Neural cell (in vitro differentiated cells): ENCODE measurements at regions not wholly inside any gene's neighbourhood (a gene's known extent, or its start where the extent isn't known, plus 50 kb on each side); places are given as distances from the start of the nearest gene placed in this dataset.

Source experiments
- H2AFZ ChIP-seq: fragments of 200-600, 300-800 bp; sonication (generic), shearing (Covaris generic); 2 replicates; pipeline ENCODE4 v1.6.0; 2014; ENCODE audit warnings: low read depth, mild to moderate bottlenecking, antibody characterized with exemption, low read length, moderate library complexity
- H3F3A ChIP-seq: fragments of 200-600 bp; shearing (Covaris generic); 2 replicates; pipeline ENCODE4 v1.6.1; 2016; ENCODE audit warnings: mild to moderate bottlenecking, moderate library complexity, mixed read lengths, antibody characterized with exemption, low read length; ENCODE audit not compliant: insufficient read depth, poor library complexity, severe bottlenecking
- H3K27ac ChIP-seq: fragments of 200-600, 300-800 bp; sonication (generic), shearing (Covaris generic); 2 replicates; pipeline ENCODE4 v1.5.1; 2014; ENCODE audit warnings: mild to moderate bottlenecking, low read length, moderate library complexity
- H3K27me3 ChIP-seq: fragments of 300-800, 200-600 bp; sonication (generic), shearing (Covaris generic); 2 replicates; pipeline ENCODE4 v1.6.0; 2014; ENCODE audit warnings: mild to moderate bottlenecking, low read depth, low read length, moderate library complexity; ENCODE audit not compliant: insufficient read depth
- H3K36me3 ChIP-seq: fragments of 300-800, 200-600 bp; sonication (generic), shearing (Covaris generic); 2 replicates; pipeline ENCODE4 v1.5.1; 2014; ENCODE audit warnings: mild to moderate bottlenecking, antibody characterized with exemption, low read length, moderate library complexity; ENCODE audit not compliant: insufficient read depth
- H3K4me2 ChIP-seq: fragments of 300-800, 200-600 bp; sonication (generic), shearing (Covaris generic); 2 replicates; pipeline ENCODE4 v1.6.0; 2014; ENCODE audit warnings: mild to moderate bottlenecking, low read length
- H3K4me3 ChIP-seq: fragments of 300-800, 200-600 bp; sonication (generic), shearing (Covaris generic); 2 replicates; pipeline ENCODE4 v1.5.1; 2014; ENCODE audit warnings: mild to moderate bottlenecking, low read length, moderate library complexity
- H3K79me2 ChIP-seq: fragments of 200-600 bp; shearing (Covaris generic); replicated peaks from 2 replicates; pipeline ENCODE4 v1.6.0; 2014; ENCODE audit warnings: mild to moderate bottlenecking, low read length, moderate library complexity; ENCODE audit not compliant: insufficient read depth
- H3K9ac ChIP-seq: fragments of 300-800, 200-600 bp; sonication (generic), shearing (Covaris generic); 2 replicates; pipeline ENCODE4 v1.6.1; 2016; ENCODE audit warnings: mild to moderate bottlenecking, low read length, mixed read lengths
- H3K9me2 ChIP-seq: fragments of 200-600 bp; shearing (Covaris generic); 2 replicates; pipeline ENCODE4 v1.6.1; 2016; ENCODE audit warnings: mild to moderate bottlenecking, low read length, mixed read lengths; ENCODE audit not compliant: insufficient read depth
- H3K9me3 ChIP-seq: fragments of 200-600, 300-800 bp; sonication (generic), shearing (Covaris generic); 2 replicates; pipeline ENCODE4 v1.6.1; 2016; ENCODE audit warnings: mild to moderate bottlenecking, mixed run types, low read length, moderate library complexity, mixed read lengths
- H4K20me1 ChIP-seq: fragments of 200-600 bp; shearing (Covaris generic); 2 replicates; pipeline ENCODE4 v1.6.1; 2016; ENCODE audit warnings: mild to moderate bottlenecking, mixed run types; ENCODE audit not compliant: insufficient read depth
- EP300 ChIP-seq: fragments of 450-650 bp; conservative IDR thresholded peaks from 2 replicates; pipeline ENCODE4 v1.6.1; 2014; ENCODE audit warnings: antibody characterized with exemption, mild to moderate bottlenecking, moderate library complexity; ENCODE audit not compliant: poor library complexity, severe bottlenecking
- EZH2 ChIP-seq: fragments of 200-600, 300-800 bp; shearing (Covaris generic), sonication (generic); IDR thresholded peaks from 2 replicates; pipeline ENCODE4 v1.6.1; 2014; ENCODE audit warnings: antibody characterized with exemption, low read length, borderline replicate concordance, mild to moderate bottlenecking; ENCODE audit not compliant: insufficient read depth, poor library complexity, severe bottlenecking
- MXI1 ChIP-seq: fragments of 450-650 bp; conservative IDR thresholded peaks from 2 replicates; pipeline ENCODE4 v1.6.1; 2014; ENCODE audit warnings: antibody characterized with exemption, mild to moderate bottlenecking; ENCODE audit not compliant: poor library complexity, severe bottlenecking
- POLR2AphosphoS5 ChIP-seq: IDR thresholded peaks from 2 replicates; pipeline ENCODE4 v1.6.1; 2012
- RAD21 ChIP-seq: fragments of 450-650 bp; conservative IDR thresholded peaks from 2 replicates; pipeline ENCODE4 v1.6.1; 2014; ENCODE audit warnings: antibody characterized with exemption, mild to moderate bottlenecking, moderate library complexity
- SMC3 ChIP-seq: fragments of 450-650 bp; conservative IDR thresholded peaks from 2 replicates; pipeline ENCODE4 v1.6.1; 2014; ENCODE audit warnings: antibody characterized with exemption, mild to moderate bottlenecking, moderate library complexity; ENCODE audit not compliant: poor library complexity
- TAF1 ChIP-seq: IDR thresholded peaks from 2 replicates; pipeline ENCODE4 v1.6.1; 2012; ENCODE audit warnings: low read depth
- TF ChIP-seq, protein P1 (sequence below): fragments of 450-650 bp; IDR thresholded peaks from 2 replicates; pipeline ENCODE4 v1.5.1; 2014; ENCODE audit warnings: antibody characterized with exemption, mild to moderate bottlenecking, moderate library complexity; ENCODE audit not compliant: poor library complexity, severe bottlenecking
- TF ChIP-seq, protein P2 (sequence below): IDR thresholded peaks from 2 replicates; pipeline ENCODE4 v1.6.1; 2012; ENCODE audit warnings: borderline replicate concordance

DNA sequence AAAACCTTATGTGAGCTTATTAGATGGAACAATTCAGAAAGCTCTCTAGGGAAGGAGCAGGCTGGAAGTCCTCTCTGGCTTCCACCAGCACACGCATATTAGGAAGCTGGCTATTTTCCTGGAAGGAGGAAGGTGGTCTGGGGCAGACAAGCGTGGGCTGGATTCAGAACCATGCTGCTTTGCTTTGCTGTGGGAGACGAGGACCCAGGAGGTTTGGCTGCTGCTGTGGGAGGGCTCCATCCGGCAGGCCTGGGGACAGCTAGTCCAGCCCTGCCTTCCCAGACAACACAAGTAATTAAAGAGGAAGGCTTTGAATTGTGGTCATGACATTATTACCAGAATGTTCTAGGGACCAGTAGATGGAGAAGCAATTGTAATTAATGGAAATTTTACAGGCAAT lies 238.8 kb upstream of the MYT1L start:
- TF ChIP-seq TAF1 = no peak
- TF ChIP-seq MXI1 = no peak
- no peak for TF ChIP-seq RAD21
- no peak for TF ChIP-seq EP300
- TF ChIP-seq, protein P1, sequence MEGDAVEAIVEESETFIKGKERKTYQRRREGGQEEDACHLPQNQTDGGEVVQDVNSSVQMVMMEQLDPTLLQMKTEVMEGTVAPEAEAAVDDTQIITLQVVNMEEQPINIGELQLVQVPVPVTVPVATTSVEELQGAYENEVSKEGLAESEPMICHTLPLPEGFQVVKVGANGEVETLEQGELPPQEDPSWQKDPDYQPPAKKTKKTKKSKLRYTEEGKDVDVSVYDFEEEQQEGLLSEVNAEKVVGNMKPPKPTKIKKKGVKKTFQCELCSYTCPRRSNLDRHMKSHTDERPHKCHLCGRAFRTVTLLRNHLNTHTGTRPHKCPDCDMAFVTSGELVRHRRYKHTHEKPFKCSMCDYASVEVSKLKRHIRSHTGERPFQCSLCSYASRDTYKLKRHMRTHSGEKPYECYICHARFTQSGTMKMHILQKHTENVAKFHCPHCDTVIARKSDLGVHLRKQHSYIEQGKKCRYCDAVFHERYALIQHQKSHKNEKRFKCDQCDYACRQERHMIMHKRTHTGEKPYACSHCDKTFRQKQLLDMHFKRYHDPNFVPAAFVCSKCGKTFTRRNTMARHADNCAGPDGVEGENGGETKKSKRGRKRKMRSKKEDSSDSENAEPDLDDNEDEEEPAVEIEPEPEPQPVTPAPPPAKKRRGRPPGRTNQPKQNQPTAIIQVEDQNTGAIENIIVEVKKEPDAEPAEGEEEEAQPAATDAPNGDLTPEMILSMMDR = no peak
- TF ChIP-seq SMC3 = no peak
- TF ChIP-seq, protein P2, sequence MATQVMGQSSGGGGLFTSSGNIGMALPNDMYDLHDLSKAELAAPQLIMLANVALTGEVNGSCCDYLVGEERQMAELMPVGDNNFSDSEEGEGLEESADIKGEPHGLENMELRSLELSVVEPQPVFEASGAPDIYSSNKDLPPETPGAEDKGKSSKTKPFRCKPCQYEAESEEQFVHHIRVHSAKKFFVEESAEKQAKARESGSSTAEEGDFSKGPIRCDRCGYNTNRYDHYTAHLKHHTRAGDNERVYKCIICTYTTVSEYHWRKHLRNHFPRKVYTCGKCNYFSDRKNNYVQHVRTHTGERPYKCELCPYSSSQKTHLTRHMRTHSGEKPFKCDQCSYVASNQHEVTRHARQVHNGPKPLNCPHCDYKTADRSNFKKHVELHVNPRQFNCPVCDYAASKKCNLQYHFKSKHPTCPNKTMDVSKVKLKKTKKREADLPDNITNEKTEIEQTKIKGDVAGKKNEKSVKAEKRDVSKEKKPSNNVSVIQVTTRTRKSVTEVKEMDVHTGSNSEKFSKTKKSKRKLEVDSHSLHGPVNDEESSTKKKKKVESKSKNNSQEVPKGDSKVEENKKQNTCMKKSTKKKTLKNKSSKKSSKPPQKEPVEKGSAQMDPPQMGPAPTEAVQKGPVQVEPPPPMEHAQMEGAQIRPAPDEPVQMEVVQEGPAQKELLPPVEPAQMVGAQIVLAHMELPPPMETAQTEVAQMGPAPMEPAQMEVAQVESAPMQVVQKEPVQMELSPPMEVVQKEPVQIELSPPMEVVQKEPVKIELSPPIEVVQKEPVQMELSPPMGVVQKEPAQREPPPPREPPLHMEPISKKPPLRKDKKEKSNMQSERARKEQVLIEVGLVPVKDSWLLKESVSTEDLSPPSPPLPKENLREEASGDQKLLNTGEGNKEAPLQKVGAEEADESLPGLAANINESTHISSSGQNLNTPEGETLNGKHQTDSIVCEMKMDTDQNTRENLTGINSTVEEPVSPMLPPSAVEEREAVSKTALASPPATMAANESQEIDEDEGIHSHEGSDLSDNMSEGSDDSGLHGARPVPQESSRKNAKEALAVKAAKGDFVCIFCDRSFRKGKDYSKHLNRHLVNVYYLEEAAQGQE = no peak
- no peak for TF ChIP-seq POLR2AphosphoS5
- TF ChIP-seq EZH2 = no peak

DNA sequence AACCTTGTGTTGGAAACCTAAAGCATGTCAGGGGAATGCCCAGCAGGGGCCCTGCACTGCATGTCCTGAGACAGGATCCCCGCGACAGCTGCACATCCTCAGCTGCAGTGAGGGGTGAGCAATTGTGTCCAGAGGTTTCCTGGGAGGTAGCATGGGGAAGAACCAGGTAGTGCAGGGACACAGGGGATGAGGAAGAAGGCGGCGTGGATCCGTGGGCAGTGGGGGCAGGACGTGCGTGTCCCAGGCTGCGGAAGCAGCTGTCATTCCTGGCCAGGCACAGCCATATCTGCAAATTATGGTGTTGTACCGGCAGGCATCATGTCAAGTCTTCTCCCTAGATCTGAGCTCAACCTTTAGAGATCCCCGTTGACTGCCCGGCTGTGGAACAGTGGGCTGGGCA lies 238.2 kb upstream of the MYT1L start:
- Histone ChIP-seq H3K9ac (no peak overlapping the region), H3K36me3 (no peaks in the 10 kb centered on the region), H3K27ac (no peak overlapping the region), H3K4me2 (no peak overlapping the region), H3K27me3 (no peaks in the 10 kb centered on the region), H3F3A (no peaks in the 10 kb centered on the region), H2AFZ (no peak overlapping the region), H3K4me3 (no peak overlapping the region), H4K20me1 (no peaks in the 10 kb centered on the region), H3K9me2 (no peaks in the 10 kb centered on the region), H3K79me2 (no peaks in the 10 kb centered on the region), H3K9me3 (no peaks in the 10 kb centered on the region)
- TF ChIP-seq SMC3 = no peak
- TF ChIP-seq, protein P2 = no peak
- no peak for TF ChIP-seq EZH2
- TF ChIP-seq MXI1 = no peak
- TF ChIP-seq POLR2AphosphoS5 = no peak
- no peak for TF ChIP-seq TAF1
- no peak for TF ChIP-seq RAD21
- no peak for TF ChIP-seq EP300
- TF ChIP-seq, protein P1 = no peak

More for the DNA sequence above, 238.8 kb upstream of the MYT1L start:
- Histone ChIP-seq H3K27ac (no peak overlapping the region), H3K9me3 (no peaks in the 10 kb centered on the region), H3K79me2 (no peaks in the 10 kb centered on the region), H3K27me3 (no peaks in the 10 kb centered on the region), H3K36me3 (no peaks in the 10 kb centered on the region), H4K20me1 (no peaks in the 10 kb centered on the region), H3K9ac (no peak overlapping the region), H3K9me2 (no peaks in the 10 kb centered on the region), H3F3A (no peaks in the 10 kb centered on the region), H3K4me2 (no peak overlapping the region), H2AFZ (no peak overlapping the region), H3K4me3 (no peak overlapping the region)
